Fibroblast of villous mesenchyme (primary cell): ENCODE measurements at regions not wholly inside any gene's neighbourhood (a gene's known extent, or its start where the extent isn't known, plus 50 kb on each side); places are given as distances from the start of the nearest gene placed in this dataset.

Source experiments
- DNase-seq: peaks from one replicate; pipeline ENCODE4 v3.0.0-alpha.2; 2010; ENCODE audit warnings: low read depth
- H3K4me3 ChIP-seq: 2 replicates; pipeline ENCODE4 v1.5.1; 2011; ENCODE audit warnings: low read depth, mild to moderate bottlenecking, low read length
- TF ChIP-seq, protein P1 (sequence below): IDR thresholded peaks from 2 replicates; pipeline ENCODE4 v1.5.1; 2012; ENCODE audit warnings: low read depth, mild to moderate bottlenecking, low read length; ENCODE audit not compliant: insufficient read depth

DNA sequence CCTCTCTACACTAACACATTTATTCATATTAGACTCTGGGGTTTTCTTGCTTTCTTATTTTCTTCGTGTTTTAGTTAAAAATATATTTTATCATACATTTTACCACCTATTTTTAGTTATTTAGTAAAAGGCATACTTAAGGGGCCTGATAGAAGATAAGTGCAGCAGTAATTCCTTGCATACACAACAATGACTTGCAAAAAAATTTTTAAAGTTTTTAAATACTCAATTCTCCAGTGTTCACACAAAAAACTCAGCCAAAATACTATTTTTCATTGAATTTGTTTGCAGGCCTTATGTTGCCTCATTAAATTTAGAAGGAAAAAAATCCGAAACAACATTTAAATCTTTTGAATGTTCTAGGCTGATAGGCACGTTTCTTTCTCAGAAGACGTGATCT is 2431.7 kb downstream of the PCDH9 start:
- TF ChIP-seq, protein P1, sequence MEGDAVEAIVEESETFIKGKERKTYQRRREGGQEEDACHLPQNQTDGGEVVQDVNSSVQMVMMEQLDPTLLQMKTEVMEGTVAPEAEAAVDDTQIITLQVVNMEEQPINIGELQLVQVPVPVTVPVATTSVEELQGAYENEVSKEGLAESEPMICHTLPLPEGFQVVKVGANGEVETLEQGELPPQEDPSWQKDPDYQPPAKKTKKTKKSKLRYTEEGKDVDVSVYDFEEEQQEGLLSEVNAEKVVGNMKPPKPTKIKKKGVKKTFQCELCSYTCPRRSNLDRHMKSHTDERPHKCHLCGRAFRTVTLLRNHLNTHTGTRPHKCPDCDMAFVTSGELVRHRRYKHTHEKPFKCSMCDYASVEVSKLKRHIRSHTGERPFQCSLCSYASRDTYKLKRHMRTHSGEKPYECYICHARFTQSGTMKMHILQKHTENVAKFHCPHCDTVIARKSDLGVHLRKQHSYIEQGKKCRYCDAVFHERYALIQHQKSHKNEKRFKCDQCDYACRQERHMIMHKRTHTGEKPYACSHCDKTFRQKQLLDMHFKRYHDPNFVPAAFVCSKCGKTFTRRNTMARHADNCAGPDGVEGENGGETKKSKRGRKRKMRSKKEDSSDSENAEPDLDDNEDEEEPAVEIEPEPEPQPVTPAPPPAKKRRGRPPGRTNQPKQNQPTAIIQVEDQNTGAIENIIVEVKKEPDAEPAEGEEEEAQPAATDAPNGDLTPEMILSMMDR: no peak
- DNase-seq: no peak
- no peak overlapping the region for H3K4me3 ChIP-seq

- no peak for DNase-seq
- TF ChIP-seq, protein P1: no peak
- H3K4me3 ChIP-seq: no peak overlapping the region
Observed at GRCh38 chr13:64793592-64793991, 2436.5 kb downstream of the PCDH9 start.

GRCh38 chr13:64793131-64793530 is 2437.0 kb downstream of the PCDH9 start:
- no peak for DNase-seq
- H3K4me3 ChIP-seq: no peak overlapping the region
- TF ChIP-seq, protein P1: no peak

DNA sequence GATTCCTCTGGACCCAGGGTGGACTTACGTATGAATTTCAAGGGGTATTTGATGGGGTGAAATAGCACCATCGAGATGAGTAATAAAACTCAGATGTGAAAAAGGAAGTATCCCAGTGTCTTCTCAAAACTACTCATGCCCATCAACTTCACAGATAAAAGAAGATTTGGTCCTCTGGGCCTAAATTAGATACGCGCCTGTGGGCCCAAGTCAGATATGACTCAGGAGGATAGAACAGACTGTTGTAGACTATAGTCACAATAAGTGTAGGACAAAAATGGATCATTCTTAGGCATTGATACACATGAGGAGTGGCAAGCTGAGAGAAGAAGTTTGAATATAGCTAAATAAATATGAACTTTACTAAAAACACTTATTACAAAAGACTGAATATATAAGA is 2438.8 kb downstream of the PCDH9 start:
- H3K4me3 ChIP-seq: no peak overlapping the region
- no peak for DNase-seq
- TF ChIP-seq, protein P1: no peak

GRCh38 chr13:64782466-64782865 is 2447.7 kb downstream of the PCDH9 start:
- no peak for DNase-seq
- TF ChIP-seq, protein P1: no peak
- no peak overlapping the region for H3K4me3 ChIP-seq

- DNase-seq: no peak
- TF ChIP-seq, protein P1: no peak
- no peak overlapping the region for H3K4me3 ChIP-seq
Observed at GRCh38 chr13:64778002-64778401, 2452.1 kb downstream of the PCDH9 start.

DNA sequence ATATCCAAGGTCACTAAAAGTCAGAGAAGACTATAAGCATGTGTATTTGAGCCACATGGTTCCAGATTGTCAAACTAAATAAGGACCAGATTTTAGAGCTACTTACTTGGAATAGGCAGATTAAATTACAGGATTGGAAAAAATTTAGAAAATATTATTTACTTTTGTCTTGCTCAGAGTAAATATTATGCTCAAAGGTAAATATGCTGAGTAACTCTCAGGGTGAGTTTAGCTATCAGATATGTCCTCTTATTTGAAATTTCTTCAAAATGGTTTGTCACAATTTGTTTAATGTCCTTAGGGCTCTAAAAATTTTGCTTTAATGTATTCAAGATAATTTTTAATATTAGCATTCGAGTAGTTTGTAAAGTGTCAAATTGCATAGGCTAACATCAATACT is 2455.2 kb downstream of the PCDH9 start:
- H3K4me3 ChIP-seq: no peak overlapping the region
- TF ChIP-seq, protein P1: no peak
- no peak for DNase-seq
